WERI-Rb-1 (cell line): ENCODE measurements at regions not wholly inside any gene's neighbourhood (a gene's known extent, or its start where the extent isn't known, plus 50 kb on each side); places are given as distances from the start of the nearest gene placed in this dataset.

Experiments used
- DNase-seq: peaks from one replicate; pipeline ENCODE4 v3.0.0-alpha.2; 2020
- H3K27ac ChIP-seq: fragments of 250-450 bp; sonication (Bioruptor Pico); 2 replicates; pipeline ENCODE4 v1.5.1; 2020; ENCODE audit warnings: mild to moderate bottlenecking, moderate library complexity
- H3K27me3 ChIP-seq: fragments of 250-450 bp; sonication (Bioruptor Pico); 2 replicates; pipeline ENCODE4 v1.5.1; 2021; ENCODE audit warnings: mild to moderate bottlenecking, low read depth, moderate library complexity; ENCODE audit not compliant: insufficient read depth, severe bottlenecking
- H3K36me3 ChIP-seq: fragments of 250-450 bp; sonication (Bioruptor Pico); 2 replicates; pipeline ENCODE4 v1.5.1; 2020; ENCODE audit warnings: mild to moderate bottlenecking, moderate library complexity
- H3K4me3 ChIP-seq: 2 replicates; pipeline ENCODE4 v1.5.1; 2011; ENCODE audit warnings: low read depth, mild to moderate bottlenecking, control low read depth, low read length
- H3K9me3 ChIP-seq: fragments of 250-450 bp; sonication (Bioruptor Pico); 2 replicates; pipeline ENCODE4 v1.5.1; 2021; ENCODE audit warnings: mild to moderate bottlenecking, moderate library complexity; ENCODE audit not compliant: severe bottlenecking
- TF ChIP-seq, protein P1 (sequence below): IDR thresholded peaks from 2 replicates; pipeline ENCODE4 v1.5.1; 2011; ENCODE audit warnings: low read depth, mild to moderate bottlenecking, control low read depth, inconsistent platforms, low read length

DNA sequence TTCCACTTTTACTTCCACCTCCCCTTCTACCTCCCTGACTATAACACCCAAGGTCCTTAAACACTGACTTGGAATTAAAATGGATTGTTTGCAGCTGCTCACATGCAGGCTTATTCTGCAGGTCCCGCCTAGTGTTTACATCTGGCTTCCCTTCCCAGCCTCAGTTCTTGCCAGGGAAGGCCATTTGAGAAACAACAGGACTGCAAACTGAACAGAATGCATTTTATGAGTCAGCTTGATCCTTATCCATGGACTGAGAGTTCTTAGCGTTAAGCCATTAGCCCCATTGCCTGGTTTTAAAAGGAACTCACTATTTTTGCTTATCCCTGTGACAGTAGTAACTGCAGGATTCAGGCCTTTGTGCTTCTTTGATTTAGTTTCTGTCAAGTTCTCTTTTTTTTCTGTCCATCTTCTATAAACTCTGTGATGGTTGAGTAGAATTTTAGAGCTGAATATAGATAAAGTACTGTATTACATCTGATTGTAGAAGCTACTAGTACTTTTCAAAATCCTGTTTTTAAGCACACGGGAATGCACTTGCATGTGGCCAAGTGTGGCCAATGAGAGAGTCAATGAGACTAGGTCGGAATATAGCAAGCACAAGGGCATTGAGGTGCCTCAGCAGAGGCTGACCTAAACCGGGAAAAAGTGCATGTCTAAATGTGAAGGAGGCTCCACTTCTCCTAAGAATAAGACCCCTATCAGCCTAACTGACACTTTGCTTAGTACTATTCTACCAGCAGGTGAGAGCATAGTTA, 106.4 kb downstream of the TUSC7 start:
- DNase-seq, result peak; percentile 10
- Histone ChIP-seq H3K4me3 (no peak overlapping the region), H3K27ac (no peak overlapping the region), H3K36me3 (no peaks in the 10 kb centered on the region), H3K27me3 (peaks cover 3% of the 10 kb centered on the region), H3K9me3 (no peaks in the 10 kb centered on the region)
- TF ChIP-seq, protein P1, sequence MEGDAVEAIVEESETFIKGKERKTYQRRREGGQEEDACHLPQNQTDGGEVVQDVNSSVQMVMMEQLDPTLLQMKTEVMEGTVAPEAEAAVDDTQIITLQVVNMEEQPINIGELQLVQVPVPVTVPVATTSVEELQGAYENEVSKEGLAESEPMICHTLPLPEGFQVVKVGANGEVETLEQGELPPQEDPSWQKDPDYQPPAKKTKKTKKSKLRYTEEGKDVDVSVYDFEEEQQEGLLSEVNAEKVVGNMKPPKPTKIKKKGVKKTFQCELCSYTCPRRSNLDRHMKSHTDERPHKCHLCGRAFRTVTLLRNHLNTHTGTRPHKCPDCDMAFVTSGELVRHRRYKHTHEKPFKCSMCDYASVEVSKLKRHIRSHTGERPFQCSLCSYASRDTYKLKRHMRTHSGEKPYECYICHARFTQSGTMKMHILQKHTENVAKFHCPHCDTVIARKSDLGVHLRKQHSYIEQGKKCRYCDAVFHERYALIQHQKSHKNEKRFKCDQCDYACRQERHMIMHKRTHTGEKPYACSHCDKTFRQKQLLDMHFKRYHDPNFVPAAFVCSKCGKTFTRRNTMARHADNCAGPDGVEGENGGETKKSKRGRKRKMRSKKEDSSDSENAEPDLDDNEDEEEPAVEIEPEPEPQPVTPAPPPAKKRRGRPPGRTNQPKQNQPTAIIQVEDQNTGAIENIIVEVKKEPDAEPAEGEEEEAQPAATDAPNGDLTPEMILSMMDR, result no peak

DNA sequence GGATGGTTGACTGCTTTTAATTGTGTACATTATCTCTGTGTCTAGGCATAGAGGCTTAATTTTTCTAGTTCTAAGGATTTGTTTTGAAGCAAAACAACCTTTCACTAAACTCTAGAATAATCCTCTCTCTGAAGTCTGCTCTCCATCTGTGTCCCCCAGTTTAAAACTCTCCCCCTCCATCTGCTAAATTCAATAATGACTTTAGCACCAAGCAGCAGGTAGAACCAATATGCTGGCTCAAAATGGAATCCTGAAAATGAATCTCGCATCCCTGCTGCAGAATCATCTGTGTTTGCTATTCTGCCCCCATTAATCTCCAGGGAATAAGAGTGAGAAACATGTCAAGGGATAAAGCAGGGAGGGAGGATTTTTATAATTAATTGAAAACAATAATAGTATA, 111.8 kb downstream of the TUSC7 start:
- H3K9me3 ChIP-seq, result no peaks in the 10 kb centered on the region
- H3K27ac ChIP-seq, result no peak overlapping the region
- peaks cover 3% of the 10 kb centered on the region for H3K27me3 ChIP-seq
- no peaks in the 10 kb centered on the region for H3K36me3 ChIP-seq
- no peak overlapping the region for H3K4me3 ChIP-seq
- DNase-seq, result no peak
- TF ChIP-seq, protein P1, result no peak

DNA sequence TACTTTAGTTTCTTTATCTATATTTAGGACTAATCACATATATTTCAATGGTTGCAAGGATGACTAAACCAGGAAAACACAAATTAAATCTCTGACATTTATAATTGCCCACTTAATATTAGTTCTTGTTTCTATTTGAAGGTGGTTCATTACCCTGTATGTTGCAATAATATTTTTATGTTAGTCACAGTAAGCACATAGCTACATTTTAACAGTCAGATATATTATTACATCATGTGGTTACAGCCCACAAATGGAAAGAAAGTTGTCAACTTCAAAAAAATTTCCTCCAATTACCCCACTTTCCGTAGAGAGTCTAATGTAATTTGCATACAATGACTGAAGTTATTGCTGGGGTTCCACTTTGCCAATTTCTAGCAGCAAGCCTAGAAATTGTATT, 114.6 kb downstream of the TUSC7 start:
- no peak overlapping the region for H3K27ac ChIP-seq
- H3K36me3 ChIP-seq, result no peaks in the 10 kb centered on the region
- TF ChIP-seq, protein P1, result no peak
- H3K9me3 ChIP-seq, result no peaks in the 10 kb centered on the region
- H3K4me3 ChIP-seq, result no peak overlapping the region
- no peak for DNase-seq
- no peaks in the 10 kb centered on the region for H3K27me3 ChIP-seq

DNA sequence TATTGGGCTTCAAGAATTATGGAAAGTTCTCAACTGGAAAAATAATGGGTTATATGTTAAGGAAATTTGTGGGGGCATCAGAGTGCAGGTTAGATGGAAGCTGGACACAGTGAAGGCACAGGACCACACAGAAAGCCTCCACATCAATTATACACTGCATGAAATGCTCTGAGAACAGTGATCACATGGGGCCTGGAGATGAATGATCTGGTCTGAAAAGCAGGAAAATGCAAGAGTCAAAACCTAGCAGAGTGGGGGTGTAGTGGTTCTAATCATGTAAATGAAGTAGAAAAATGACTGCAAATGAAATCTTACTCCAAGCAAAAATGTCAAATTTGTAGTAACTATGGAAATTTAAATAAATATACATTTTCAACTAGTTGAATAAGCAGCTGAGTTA, 123.6 kb downstream of the TUSC7 start:
- Histone ChIP-seq H3K27me3 (peaks cover 6% of the 10 kb centered on the region), H3K36me3 (no peaks in the 10 kb centered on the region), H3K27ac (no peak overlapping the region), H3K4me3 (no peak overlapping the region), H3K9me3 (no peaks in the 10 kb centered on the region)
- TF ChIP-seq, protein P1, result no peak
- DNase-seq, result no peak

DNA sequence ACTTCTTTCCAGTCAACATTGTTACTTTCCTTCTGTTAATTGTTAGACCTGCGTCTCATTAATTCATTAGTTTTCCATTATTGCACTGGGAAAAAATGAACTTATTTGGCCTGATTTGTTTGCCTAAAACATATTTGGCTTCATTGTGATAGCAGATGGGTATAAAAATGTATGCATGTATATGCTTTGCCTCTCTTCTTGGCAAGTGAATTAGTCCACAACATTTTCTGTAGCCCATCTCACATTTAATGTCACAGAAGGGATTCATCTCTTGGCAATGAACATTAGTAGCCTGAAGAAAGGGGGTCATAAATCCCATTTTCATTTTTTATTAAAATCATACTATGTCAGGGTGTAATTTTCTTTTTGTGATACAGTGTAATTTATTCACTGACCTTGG, 125.2 kb downstream of the TUSC7 start:
- DNase-seq, result no peak
- Histone ChIP-seq H3K27me3 (peaks cover 9% of the 10 kb centered on the region), H3K27ac (no peak overlapping the region), H3K4me3 (no peak overlapping the region), H3K36me3 (no peaks in the 10 kb centered on the region), H3K9me3 (no peaks in the 10 kb centered on the region)
- TF ChIP-seq, protein P1, result no peak

DNA sequence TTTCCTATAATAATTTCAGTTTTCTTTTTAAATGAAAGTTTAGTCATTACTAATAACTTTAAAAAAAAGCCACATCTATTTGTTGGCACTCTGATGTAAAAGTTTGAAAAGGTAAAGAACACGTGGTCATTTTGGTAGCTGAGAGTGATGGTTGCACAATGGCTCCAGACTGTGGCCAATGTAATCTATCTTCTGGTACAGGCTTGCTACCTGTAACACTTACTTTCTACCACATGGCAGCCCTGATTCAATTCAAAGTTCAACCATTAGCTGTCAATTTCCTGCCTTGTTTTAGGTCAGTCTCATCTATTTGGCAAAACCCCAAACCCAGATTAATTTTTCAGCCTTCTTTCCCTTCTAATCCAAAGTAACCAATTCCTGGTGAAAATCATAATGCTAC, 126.1 kb downstream of the TUSC7 start:
- peaks cover 9% of the 10 kb centered on the region for H3K27me3 ChIP-seq
- no peaks in the 10 kb centered on the region for H3K36me3 ChIP-seq
- H3K9me3 ChIP-seq, result no peaks in the 10 kb centered on the region
- TF ChIP-seq, protein P1, result no peak
- H3K27ac ChIP-seq, result no peak overlapping the region
- H3K4me3 ChIP-seq, result no peak overlapping the region
- no peak for DNase-seq
